ENCODE measurements at regions not wholly inside any gene's neighbourhood (a gene's known extent, or its start where the extent isn't known, plus 50 kb on each side); places are given as distances from the start of the nearest gene placed in this dataset.

DNA sequence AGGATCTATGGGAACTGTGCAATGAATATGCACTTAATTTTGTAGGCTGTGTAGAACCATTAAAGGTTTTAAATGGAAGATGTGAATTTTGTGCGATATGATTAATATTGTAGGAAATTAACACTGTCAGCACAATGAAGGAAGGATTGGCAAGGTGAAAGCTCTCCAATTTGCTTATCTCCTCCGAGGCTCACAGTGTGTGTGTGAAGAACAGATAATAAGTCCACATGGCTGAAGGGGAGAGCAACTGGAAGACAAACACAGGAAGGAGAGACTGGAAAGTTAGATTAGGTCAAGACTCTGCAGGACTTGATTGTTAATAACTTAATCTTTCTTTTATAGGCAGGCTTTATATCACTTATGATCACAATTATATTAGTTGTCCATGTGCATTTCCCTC is 269.7 kb upstream of the VRK2 start:
- TF ChIP-seq GLIS3 (CRISPR knock-in tag; IDR thresholded peaks at IDR 0.05) (no peak), TOX (CRISPR knock-in tag; IDR thresholded peaks at IDR 0.05; ENCODE audit: borderline replicate concordance) (no peak), BACH2 (CRISPR knock-in tag; IDR thresholded peaks at IDR 0.05; ENCODE audit: borderline replicate concordance) (no peak)

Data from SK-N-SH treated with all-trans-retinoic acid at 6 μM for 48 hours (cell line).